ENCODE measurements at regions not wholly inside any gene's neighbourhood (a gene's known extent, or its start where the extent isn't known, plus 50 kb on each side); places are given as distances from the start of the nearest gene placed in this dataset.

DNA sequence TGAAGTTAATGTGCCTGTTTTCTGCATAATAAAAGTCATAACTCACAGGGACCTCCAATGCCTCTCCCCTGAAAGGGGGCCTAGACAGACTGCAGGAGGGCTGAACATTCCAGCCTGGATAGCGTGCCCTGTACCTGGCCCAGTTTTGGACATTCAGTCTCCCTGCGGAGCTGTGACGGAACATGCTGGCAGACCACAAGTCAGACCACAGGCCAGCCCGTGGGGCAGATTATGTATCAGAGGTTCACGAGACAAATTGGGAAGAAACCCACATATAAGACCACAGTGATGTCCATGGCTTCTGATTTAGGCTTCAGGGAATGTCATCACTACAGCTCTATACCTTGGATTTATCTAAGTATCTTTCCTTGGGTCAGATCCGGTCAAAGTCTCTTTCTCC is 151.5 kb upstream of the POU3F1 start:
- no peak for DNase-seq (ENCODE audit: low spot score)
- no peak overlapping the region for H3K27ac ChIP-seq (ENCODE audit: low read depth, low read length, poor library complexity, severe bottlenecking)
- intact Hi-C loops (cut with micrococcal nuclease; ENCODE audit: unreplicated experiment): no loop called here
- H2AFZ ChIP-seq (ENCODE audit: low read length): no peak overlapping the region
- H3K79me2 ChIP-seq (ENCODE audit: insufficient read depth, low read depth, low read length): no peaks in the 10 kb centered on the region
- no peak for TF ChIP-seq EZH2phosphoT487 (IDR thresholded peaks at IDR 0.05; ENCODE audit: borderline replicate concordance, low read depth, low read length)
- TF ChIP-seq, protein P1, sequence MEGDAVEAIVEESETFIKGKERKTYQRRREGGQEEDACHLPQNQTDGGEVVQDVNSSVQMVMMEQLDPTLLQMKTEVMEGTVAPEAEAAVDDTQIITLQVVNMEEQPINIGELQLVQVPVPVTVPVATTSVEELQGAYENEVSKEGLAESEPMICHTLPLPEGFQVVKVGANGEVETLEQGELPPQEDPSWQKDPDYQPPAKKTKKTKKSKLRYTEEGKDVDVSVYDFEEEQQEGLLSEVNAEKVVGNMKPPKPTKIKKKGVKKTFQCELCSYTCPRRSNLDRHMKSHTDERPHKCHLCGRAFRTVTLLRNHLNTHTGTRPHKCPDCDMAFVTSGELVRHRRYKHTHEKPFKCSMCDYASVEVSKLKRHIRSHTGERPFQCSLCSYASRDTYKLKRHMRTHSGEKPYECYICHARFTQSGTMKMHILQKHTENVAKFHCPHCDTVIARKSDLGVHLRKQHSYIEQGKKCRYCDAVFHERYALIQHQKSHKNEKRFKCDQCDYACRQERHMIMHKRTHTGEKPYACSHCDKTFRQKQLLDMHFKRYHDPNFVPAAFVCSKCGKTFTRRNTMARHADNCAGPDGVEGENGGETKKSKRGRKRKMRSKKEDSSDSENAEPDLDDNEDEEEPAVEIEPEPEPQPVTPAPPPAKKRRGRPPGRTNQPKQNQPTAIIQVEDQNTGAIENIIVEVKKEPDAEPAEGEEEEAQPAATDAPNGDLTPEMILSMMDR (conservative IDR thresholded peaks at IDR 0.05; ENCODE audit: low read length): no peak
- ChIA-PET POLR2A (no interaction called here), CTCF (ENCODE audit: unreplicated experiment) (no interaction called here)
- no TSS peak for BruUV-seq (replicated peaks)
- no peaks in the 10 kb centered on the region for H3K4me1 ChIP-seq (ENCODE audit: insufficient read depth, low read length, poor library complexity, severe bottlenecking)
- no peaks in the 10 kb centered on the region for H3K9me2 ChIP-seq (ENCODE audit: insufficient read depth, low read length)
- no peak overlapping the region for H3K4me2 ChIP-seq (ENCODE audit: low read length)
- no peaks in the 10 kb centered on the region for H4K20me1 ChIP-seq (ENCODE audit: insufficient read depth, low read length)
- H3K9me3 ChIP-seq (ENCODE audit: low read length): no peaks in the 10 kb centered on the region
- no peaks in the 10 kb centered on the region for H3K36me3 ChIP-seq (ENCODE audit: insufficient read depth, low read length)
- no peak overlapping the region for H3K4me3 ChIP-seq (ENCODE audit: low read depth, low read length, poor library complexity, severe bottlenecking)

DNA sequence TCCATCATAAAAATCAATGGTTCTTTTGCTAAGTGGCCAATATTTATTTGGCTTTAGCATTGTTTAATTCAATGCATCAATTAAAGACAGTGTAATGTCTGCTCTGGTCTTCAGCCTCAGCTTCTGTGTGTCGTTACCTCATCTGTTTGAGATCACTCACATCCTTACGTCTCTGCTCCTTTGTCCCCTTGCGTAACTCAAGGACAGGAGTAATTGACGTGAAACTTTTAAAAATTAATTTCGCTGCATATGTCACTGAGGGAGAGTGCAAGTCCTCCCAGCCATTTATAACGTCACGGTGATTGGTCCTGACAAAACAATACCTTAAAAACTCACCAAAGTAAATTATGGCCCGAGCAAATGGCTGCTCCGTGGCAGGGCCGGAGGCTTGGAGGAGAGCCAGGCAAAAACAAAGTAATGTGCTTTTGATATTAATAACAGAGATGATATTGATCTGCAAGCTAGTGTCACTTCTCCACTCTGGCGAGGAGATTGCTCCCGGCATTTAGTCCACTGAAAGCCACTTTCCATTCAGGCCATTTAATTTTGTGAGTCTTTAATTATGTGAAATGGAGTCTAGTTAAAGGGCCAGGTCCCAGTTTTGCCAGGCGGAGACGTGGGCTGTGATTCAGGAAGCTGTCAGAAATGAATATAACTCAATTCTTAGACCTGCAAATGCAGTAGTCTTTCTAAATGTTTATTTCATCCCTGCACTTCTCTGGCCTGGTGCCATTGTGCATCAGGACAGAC is 150.9 kb upstream of the POU3F1 start:
- DNase-seq (ENCODE audit: low spot score): no peak
- Histone ChIP-seq H3K27ac (ENCODE audit: low read depth, low read length, poor library complexity, severe bottlenecking) (no peak overlapping the region), H4K20me1 (ENCODE audit: insufficient read depth, low read length) (no peaks in the 10 kb centered on the region), H3K4me3 (ENCODE audit: low read depth, low read length, poor library complexity, severe bottlenecking) (no peak overlapping the region), H3K4me2 (ENCODE audit: low read length) (no peak overlapping the region), H3K4me1 (ENCODE audit: insufficient read depth, low read length, poor library complexity, severe bottlenecking) (no peaks in the 10 kb centered on the region), H3K9me3 (ENCODE audit: low read length) (no peaks in the 10 kb centered on the region), H2AFZ (ENCODE audit: low read length) (no peak overlapping the region), H3K36me3 (ENCODE audit: insufficient read depth, low read length) (no peaks in the 10 kb centered on the region), H3K9me2 (ENCODE audit: insufficient read depth, low read length) (no peaks in the 10 kb centered on the region), H3K79me2 (ENCODE audit: insufficient read depth, low read depth, low read length) (no peaks in the 10 kb centered on the region)
- intact Hi-C loops (cut with micrococcal nuclease; ENCODE audit: unreplicated experiment): no loop called here
- CTCF ChIA-PET (ENCODE audit: unreplicated experiment): no interaction called here
- TF ChIP-seq, protein P1 (conservative IDR thresholded peaks at IDR 0.05; ENCODE audit: low read length): no peak
- no peak for TF ChIP-seq EZH2phosphoT487 (IDR thresholded peaks at IDR 0.05; ENCODE audit: borderline replicate concordance, low read depth, low read length)
- no TSS peak for BruUV-seq (replicated peaks)
- POLR2A ChIA-PET: interaction anchor here (0.5 kb wide), 1 partner anchor 63 kb away, joined by 3 read pairs; no protein-coding TSS in a partner anchor

DNA sequence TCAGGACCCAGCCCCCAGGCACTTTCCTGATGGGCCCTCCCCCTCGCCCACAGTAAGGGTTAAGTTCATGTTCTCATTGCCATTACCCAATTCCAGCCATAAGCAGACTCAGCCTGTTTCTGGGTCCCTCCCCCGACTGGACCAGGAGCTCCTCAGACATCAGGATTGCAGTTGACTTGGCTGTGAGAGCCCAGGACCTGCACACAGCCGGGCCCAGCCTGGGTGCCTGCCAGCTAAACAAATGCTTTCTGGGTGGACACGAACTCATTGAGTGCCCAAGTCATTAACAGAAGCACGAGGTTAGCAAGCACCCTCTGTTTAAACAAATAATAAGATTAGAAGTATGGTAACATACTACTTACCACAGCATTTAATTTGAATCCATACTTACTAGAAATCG is 147.9 kb upstream of the POU3F1 start:
- CTCF ChIA-PET (ENCODE audit: unreplicated experiment): no interaction called here

More for the DNA sequence above, 147.9 kb upstream of the POU3F1 start:
- POLR2A ChIA-PET: interaction anchor here (0.5 kb wide), 1 partner anchor 336 kb away, joined by 5 read pairs; no protein-coding TSS in a partner anchor
- Histone ChIP-seq H3K79me2 (ENCODE audit: insufficient read depth, low read depth, low read length) (no peaks in the 10 kb centered on the region), H3K4me3 (ENCODE audit: low read depth, low read length, poor library complexity, severe bottlenecking) (no peak overlapping the region), H3K36me3 (ENCODE audit: insufficient read depth, low read length) (no peaks in the 10 kb centered on the region), H4K20me1 (ENCODE audit: insufficient read depth, low read length) (no peaks in the 10 kb centered on the region), H3K9me2 (ENCODE audit: insufficient read depth, low read length) (no peaks in the 10 kb centered on the region), H3K9me3 (ENCODE audit: low read length) (no peaks in the 10 kb centered on the region), H3K4me1 (ENCODE audit: insufficient read depth, low read length, poor library complexity, severe bottlenecking) (no peaks in the 10 kb centered on the region), H3K27ac (ENCODE audit: low read depth, low read length, poor library complexity, severe bottlenecking) (no peak overlapping the region), H2AFZ (ENCODE audit: low read length) (no peak overlapping the region), H3K4me2 (ENCODE audit: low read length) (no peak overlapping the region)
- TF ChIP-seq, protein P1 (conservative IDR thresholded peaks at IDR 0.05; ENCODE audit: low read length): no peak
- no peak for TF ChIP-seq EZH2phosphoT487 (IDR thresholded peaks at IDR 0.05; ENCODE audit: borderline replicate concordance, low read depth, low read length)
- intact Hi-C loops (cut with micrococcal nuclease; ENCODE audit: unreplicated experiment): no loop called here
- DNase-seq (ENCODE audit: low spot score): no peak
- no TSS peak for BruUV-seq (replicated peaks)
